OCI-LY7 (cell line): ENCODE measurements at regions not wholly inside any gene's neighbourhood (a gene's known extent, or its start where the extent isn't known, plus 50 kb on each side); places are given as distances from the start of the nearest gene placed in this dataset.

Experiments used
- BruUV-seq: library from RNA; stranded (reverse); fragments of 400-500 nt; replicated peaks from 2 replicates; lab custom pipeline; 2021; lab: Mats Ljungman, UMichigan
- CTCF ChIA-PET: fragments of 300-600 bp; sonication (Branson Sonifier 250); formaldehyde crosslinking; loops from one replicate; lab custom pipeline; 2022; ENCODE audit warnings: antibody characterized with exemption; ENCODE audit not compliant: unreplicated experiment; lab: Charles Lee
- POLR2A ChIA-PET: fragments of 300-600 bp; sonication (Branson Sonifier 250); formaldehyde crosslinking; loops from one replicate; lab custom pipeline; 2022; ENCODE audit warnings: antibody characterized with exemption; lab: Charles Lee
- DNase-seq: peaks from one replicate; pipeline ENCODE4 v3.0.0-alpha.2; 2015; ENCODE audit warnings: low spot score
- H2AFZ ChIP-seq: fragments of 200-600 bp; sonication (generic), shearing (Covaris generic); 2 replicates; pipeline ENCODE4 v1.6.1; 2014; ENCODE audit warnings: mild to moderate bottlenecking, antibody characterized with exemption, low read length, moderate library complexity
- H3K27ac ChIP-seq: fragments of 200-600 bp; sonication (generic); 2 replicates; pipeline ENCODE4 v1.5.1; 2014; ENCODE audit warnings: mixed run types, low read depth, mild to moderate bottlenecking, moderate library complexity, low read length, inconsistent platforms; ENCODE audit not compliant: poor library complexity, severe bottlenecking
- H3K36me3 ChIP-seq: fragments of 200-600 bp; sonication (generic); 2 replicates; pipeline ENCODE4 v1.6.1; 2014; ENCODE audit warnings: mild to moderate bottlenecking, antibody characterized with exemption, low read length, moderate library complexity, mixed read lengths; ENCODE audit not compliant: insufficient read depth
- H3K4me1 ChIP-seq: fragments of 200-600 bp; sonication (generic); 2 replicates; pipeline ENCODE4 v1.5.1; 2014; ENCODE audit warnings: mild to moderate bottlenecking, low read length; ENCODE audit not compliant: insufficient read depth, poor library complexity, severe bottlenecking
- H3K4me2 ChIP-seq: fragments of 200-600 bp; sonication (generic); 2 replicates; pipeline ENCODE4 v1.6.1; 2014; ENCODE audit warnings: mild to moderate bottlenecking, low read length
- H3K4me3 ChIP-seq: fragments of 200-600 bp; sonication (generic); 2 replicates; pipeline ENCODE4 v1.5.1; 2014; ENCODE audit warnings: mild to moderate bottlenecking, low read depth, low read length; ENCODE audit not compliant: poor library complexity, severe bottlenecking
- H3K79me2 ChIP-seq: fragments of 200-600 bp; sonication (generic); 2 replicates; pipeline ENCODE4 v1.6.1; 2016; ENCODE audit warnings: low read depth, mild to moderate bottlenecking, low read length, moderate library complexity, mixed read lengths; ENCODE audit not compliant: insufficient read depth
- H3K9me2 ChIP-seq: fragments of 200-600 bp; sonication (generic); 2 replicates; pipeline ENCODE4 v1.6.1; 2016; ENCODE audit warnings: mild to moderate bottlenecking, low read length, mixed read lengths; ENCODE audit not compliant: insufficient read depth
- H3K9me3 ChIP-seq: fragments of 200-600 bp; sonication (generic); 2 replicates; pipeline ENCODE4 v1.6.1; 2014; ENCODE audit warnings: mild to moderate bottlenecking, mixed run types, low read length, mixed read lengths
- H4K20me1 ChIP-seq: fragments of 200-600 bp; sonication (generic); 2 replicates; pipeline ENCODE4 v1.6.1; 2014; ENCODE audit warnings: mild to moderate bottlenecking, antibody characterized with exemption, low read length, moderate library complexity, mixed read lengths; ENCODE audit not compliant: insufficient read depth
- CTCF ChIP-seq: fragments of 200-600 bp; sonication (generic); conservative IDR thresholded peaks from 2 replicates; pipeline ENCODE4 v1.5.1; 2014; ENCODE audit warnings: mild to moderate bottlenecking, antibody characterized with exemption, low read length, moderate library complexity, mixed read lengths
- EZH2phosphoT487 ChIP-seq: fragments of 200-600 bp; sonication (generic); IDR thresholded peaks from 2 replicates; pipeline ENCODE4 v1.6.1; 2018; ENCODE audit warnings: low read depth, borderline replicate concordance, mild to moderate bottlenecking, mixed run types, antibody characterized with exemption, low read length, moderate library complexity, mixed read lengths
- intact Hi-C: fragments of 100-400 bp; cut with micrococcal nuclease; formaldehyde crosslinking; loops from one replicate; pipeline ENCODE4 v1.10.0; 2022; ENCODE audit not compliant: unreplicated experiment

GRCh38 chrX:122567911-122568310 lies 616.2 kb upstream of the GRIA3 start:
- TF ChIP-seq EZH2phosphoT487 (no peak), CTCF (no peak)
- BruUV-seq = no TSS peak
- no peaks in the 10 kb centered on the region for H4K20me1 ChIP-seq
- H3K4me1 ChIP-seq = no peaks in the 10 kb centered on the region
- no peak for DNase-seq
- no peak overlapping the region for H3K4me3 ChIP-seq
- no peaks in the 10 kb centered on the region for H3K79me2 ChIP-seq
- ChIA-PET POLR2A (interaction anchor here (0.6 kb wide), 1 partner anchor 99 kb away, joined by 3 read pairs; no protein-coding TSS in a partner anchor), CTCF (no interaction called here)
- intact Hi-C loops = no loop called here
- no peaks in the 10 kb centered on the region for H3K9me2 ChIP-seq
- no peak overlapping the region for H3K4me2 ChIP-seq
- no peaks in the 10 kb centered on the region for H3K36me3 ChIP-seq
- no peak overlapping the region for H2AFZ ChIP-seq
- no peak overlapping the region for H3K27ac ChIP-seq
- H3K9me3 ChIP-seq = no peaks in the 10 kb centered on the region

- ChIA-PET POLR2A (no interaction called here), CTCF (no interaction called here)
- no peak overlapping the region for H3K4me3 ChIP-seq
- no peak overlapping the region for H3K27ac ChIP-seq
- intact Hi-C loops = no loop called here
- H3K36me3 ChIP-seq = no peaks in the 10 kb centered on the region
- no peaks in the 10 kb centered on the region for H3K9me3 ChIP-seq
- no peaks in the 10 kb centered on the region for H3K9me2 ChIP-seq
- no peak overlapping the region for H2AFZ ChIP-seq
- H3K4me2 ChIP-seq = no peak overlapping the region
- DNase-seq = no peak
- no peaks in the 10 kb centered on the region for H3K4me1 ChIP-seq
- no peaks in the 10 kb centered on the region for H3K79me2 ChIP-seq
- BruUV-seq = no TSS peak
- TF ChIP-seq CTCF = no peak
- TF ChIP-seq EZH2phosphoT487 = no peak
- no peaks in the 10 kb centered on the region for H4K20me1 ChIP-seq
Observed at GRCh38 chrX:122572461-122572860, 611.6 kb upstream of the GRIA3 start.

- intact Hi-C loops = no loop called here
- CTCF ChIA-PET = no interaction called here
- Histone ChIP-seq H3K36me3 (no peaks in the 10 kb centered on the region), H3K9me3 (no peaks in the 10 kb centered on the region), H2AFZ (no peak overlapping the region), H3K9me2 (no peaks in the 10 kb centered on the region), H3K4me1 (no peaks in the 10 kb centered on the region), H3K4me3 (no peak overlapping the region), H3K27ac (no peak overlapping the region), H3K4me2 (no peak overlapping the region), H3K79me2 (no peaks in the 10 kb centered on the region), H4K20me1 (no peaks in the 10 kb centered on the region)
- TF ChIP-seq EZH2phosphoT487 (no peak), CTCF (no peak)
- no TSS peak for BruUV-seq
- POLR2A ChIA-PET = no interaction called here
- no peak for DNase-seq
Observed at GRCh38 chrX:122579036-122579435, 605.0 kb upstream of the GRIA3 start.
